Activated T-helper 1 cell treated with anti-CD3 and anti-CD28 coated beads, Interleukin-12 subunit alpha, Interleukin-12 subunit beta, Interleukin-2, Interleukin-4 antibody, amounts not matched to agents 30 ng/mL and 10 ng/mL and 1 ng/mL, durations not matched to agents 14 hours and 24 hours and 36 hours (primary cell): ENCODE measurements at regions not wholly inside any gene's neighbourhood (a gene's known extent, or its start where the extent isn't known, plus 50 kb on each side); places are given as distances from the start of the nearest gene placed in this dataset.

Source experiments
- DNase-seq: peaks from one replicate; pipeline ENCODE4 v3.0.0; 2021; ENCODE audit warnings: low spot score
- H3K27ac Mint-ChIP-seq: one replicate; pipeline ENCODE4 v1.8.0; 2021; ENCODE audit warnings: mild to moderate bottlenecking, mixed read lengths
- H3K27me3 Mint-ChIP-seq: one replicate; pipeline ENCODE4 v1.8.0; 2022; ENCODE audit warnings: mild to moderate bottlenecking, moderate library complexity, mixed read lengths; ENCODE audit not compliant: insufficient read depth
- H3K36me3 Mint-ChIP-seq: one replicate; pipeline ENCODE4 v1.8.0; 2021; ENCODE audit warnings: low read depth, mixed read lengths
- H3K4me1 Mint-ChIP-seq: one replicate; pipeline ENCODE4 v1.8.0; 2021; ENCODE audit warnings: low read depth, mixed read lengths
- H3K4me3 Mint-ChIP-seq: one replicate; pipeline ENCODE4 v1.8.0; 2021; ENCODE audit warnings: mild to moderate bottlenecking, moderate library complexity, mixed read lengths
- H3K9me3 Mint-ChIP-seq: one replicate; pipeline ENCODE4 v1.8.0; 2021; ENCODE audit warnings: mixed read lengths
- intact Hi-C: fragments of 100-400 bp; cut with micrococcal nuclease; formaldehyde crosslinking; loops from one replicate; pipeline ENCODE4 v1.15.1; 2024

DNA sequence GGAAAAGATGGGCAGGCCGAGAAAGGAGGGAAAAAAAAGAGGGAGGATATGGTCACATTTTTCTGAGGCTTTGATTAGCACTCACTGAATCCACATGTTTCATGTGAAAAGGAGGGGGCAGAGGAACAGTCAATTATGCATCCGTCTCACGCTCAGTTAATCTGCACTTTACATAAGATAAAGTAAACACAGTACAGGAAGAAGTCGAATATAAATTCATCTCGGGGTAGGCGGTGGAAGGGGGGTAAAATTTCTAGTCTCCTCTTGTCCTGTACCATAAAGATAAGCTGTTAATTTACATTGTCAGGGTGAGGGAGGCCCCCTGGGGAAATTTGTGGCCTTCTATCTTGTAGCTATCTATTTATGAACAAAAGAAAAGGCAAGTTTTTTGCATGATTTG is 73.1 kb upstream of the CES5A start:
- Mint-ChIP-seq H3K27ac (no peak overlapping the region), H3K4me1 (no peaks in the 10 kb centered on the region), H3K9me3 (peaks cover 8% of the 10 kb centered on the region), H3K27me3 (peaks cover 24% of the 10 kb centered on the region), H3K4me3 (no peak overlapping the region), H3K36me3 (no peaks in the 10 kb centered on the region)
- DNase-seq = no peak
- intact Hi-C loops = loop anchor here (10.0 kb wide), 1 partner anchor 757 kb away; no protein-coding TSS in a partner anchor

GRCh38 chr16:55947366-55947765 is 72.2 kb upstream of the CES5A start:
- intact Hi-C loops = loop anchor here (10.0 kb wide), 1 partner anchor 757 kb away; no protein-coding TSS in a partner anchor
- H3K27me3 Mint-ChIP-seq = peaks cover 24% of the 10 kb centered on the region

GRCh38 chr16:55944377-55944802 is 69.2 kb upstream of the CES5A start:
- Mint-ChIP-seq H3K36me3 (no peaks in the 10 kb centered on the region), H3K4me1 (no peaks in the 10 kb centered on the region)

More at GRCh38 chr16:55947366-55947765, 72.2 kb upstream of the CES5A start:
- no peak for DNase-seq
- Mint-ChIP-seq H3K9me3 (peaks cover 8% of the 10 kb centered on the region), H3K4me1 (no peaks in the 10 kb centered on the region), H3K27ac (no peak overlapping the region), H3K36me3 (no peaks in the 10 kb centered on the region), H3K4me3 (no peak overlapping the region)

GRCh38 chr16:55943267-55943666 is 68.1 kb upstream of the CES5A start:
- peaks cover 16% of the 10 kb centered on the region for H3K27me3 Mint-ChIP-seq
- H3K27ac Mint-ChIP-seq = no peak overlapping the region
- H3K4me1 Mint-ChIP-seq = no peaks in the 10 kb centered on the region
- H3K9me3 Mint-ChIP-seq = no peaks in the 10 kb centered on the region
- no peak overlapping the region for H3K4me3 Mint-ChIP-seq
- intact Hi-C loops = loop anchor here (10.0 kb wide), 1 partner anchor 762 kb away; no protein-coding TSS in a partner anchor
- H3K36me3 Mint-ChIP-seq = no peaks in the 10 kb centered on the region
- DNase-seq = no peak

More at GRCh38 chr16:55944377-55944802, 69.2 kb upstream of the CES5A start:
- intact Hi-C loops = loop anchor here (1.0 to 10.0 kb wide), 4 partner anchors 259 to 760 kb away; no protein-coding TSS in a partner anchor
- H3K4me3 Mint-ChIP-seq = no peak overlapping the region
- H3K27me3 Mint-ChIP-seq = peaks cover 21% of the 10 kb centered on the region
- no peaks in the 10 kb centered on the region for H3K9me3 Mint-ChIP-seq
- no peak overlapping the region for H3K27ac Mint-ChIP-seq
- peak; percentile 2 for DNase-seq

DNA sequence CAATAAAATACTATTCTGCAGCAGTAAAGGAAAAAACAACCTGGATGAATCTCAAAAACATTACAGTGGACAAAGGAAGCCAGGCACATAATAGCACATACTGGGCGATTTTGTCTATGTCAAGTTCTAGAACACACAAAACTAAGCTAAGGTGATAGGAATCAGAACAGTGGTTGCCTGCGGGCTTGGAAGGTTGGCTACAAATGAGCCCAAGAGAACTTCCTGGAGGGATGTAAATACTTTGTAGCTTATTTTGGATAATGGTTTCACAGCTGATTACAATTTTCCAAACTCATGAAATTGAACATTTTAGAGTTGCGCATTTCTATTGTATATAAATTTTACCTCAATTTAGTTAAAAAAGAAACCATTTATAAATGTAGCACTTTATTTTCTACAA is 67.6 kb upstream of the CES5A start:
- Mint-ChIP-seq H3K4me1 (no peaks in the 10 kb centered on the region), H3K9me3 (no peaks in the 10 kb centered on the region), H3K27ac (no peak overlapping the region), H3K36me3 (no peaks in the 10 kb centered on the region), H3K4me3 (no peak overlapping the region), H3K27me3 (peaks cover 14% of the 10 kb centered on the region)
- no peak for DNase-seq
- intact Hi-C loops = loop anchor here (10.0 kb wide), 1 partner anchor 762 kb away; no protein-coding TSS in a partner anchor

DNA sequence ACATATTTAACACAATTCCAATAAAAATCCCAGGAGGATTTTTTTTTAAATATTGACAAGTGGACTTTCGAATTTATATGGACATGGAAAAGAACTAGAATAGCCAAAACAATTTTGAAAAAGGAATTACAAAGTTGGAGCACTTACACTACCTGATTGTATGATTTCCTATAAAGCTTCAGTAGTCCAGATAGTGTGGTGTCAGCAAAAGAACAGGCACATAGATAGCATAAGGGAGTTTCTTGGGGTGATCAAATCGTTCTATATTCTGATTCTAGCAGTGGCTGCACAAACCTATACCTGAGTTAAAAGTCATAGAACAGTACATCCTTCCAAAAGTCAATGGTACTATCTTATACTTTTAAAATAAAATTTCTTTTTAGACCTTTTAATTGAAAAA is 66.4 kb upstream of the CES5A start:
- H3K36me3 Mint-ChIP-seq = no peaks in the 10 kb centered on the region
- H3K27ac Mint-ChIP-seq = no peak overlapping the region
- no peaks in the 10 kb centered on the region for H3K4me1 Mint-ChIP-seq
- H3K27me3 Mint-ChIP-seq = peaks cover 12% of the 10 kb centered on the region
- H3K9me3 Mint-ChIP-seq = no peaks in the 10 kb centered on the region
- no peak for DNase-seq
- intact Hi-C loops = loop anchor here (10.0 kb wide), 1 partner anchor 763 kb away; no protein-coding TSS in a partner anchor
- H3K4me3 Mint-ChIP-seq = no peak overlapping the region

DNA sequence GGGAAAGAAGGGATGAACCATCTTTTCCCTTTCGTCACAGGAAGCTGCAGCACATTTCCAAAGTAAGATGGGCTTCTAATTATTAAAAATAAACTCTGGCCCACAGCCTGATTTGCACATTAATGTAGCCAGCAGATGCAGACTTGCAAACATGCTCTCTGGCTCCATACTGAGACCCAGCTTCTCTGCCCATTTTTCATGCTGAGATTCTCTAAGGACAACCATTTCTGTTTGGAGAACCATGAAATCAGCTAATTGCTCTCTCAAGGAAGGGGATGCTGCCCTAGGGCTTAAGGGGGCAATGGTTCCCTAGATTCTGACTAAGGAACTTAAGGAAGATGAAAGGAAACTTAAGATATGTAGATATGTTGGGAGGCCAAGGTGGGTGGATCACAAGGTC is 63.0 kb upstream of the CES5A start:
- Mint-ChIP-seq H3K4me1 (no peaks in the 10 kb centered on the region), H3K27ac (no peak overlapping the region), H3K9me3 (no peaks in the 10 kb centered on the region), H3K36me3 (no peaks in the 10 kb centered on the region), H3K4me3 (no peak overlapping the region), H3K27me3 (peaks cover 12% of the 10 kb centered on the region)
- intact Hi-C loops = no loop called here
- no peak for DNase-seq

GRCh38 chr16:55933038-55933437 is 57.9 kb upstream of the CES5A start:
- no peaks in the 10 kb centered on the region for H3K36me3 Mint-ChIP-seq
- no peak overlapping the region for H3K4me3 Mint-ChIP-seq
- no peaks in the 10 kb centered on the region for H3K9me3 Mint-ChIP-seq
- no peak overlapping the region for H3K27ac Mint-ChIP-seq
- intact Hi-C loops = no loop called here
- H3K4me1 Mint-ChIP-seq = no peaks in the 10 kb centered on the region
- DNase-seq = no peak
- peaks cover 3% of the 10 kb centered on the region for H3K27me3 Mint-ChIP-seq

DNA sequence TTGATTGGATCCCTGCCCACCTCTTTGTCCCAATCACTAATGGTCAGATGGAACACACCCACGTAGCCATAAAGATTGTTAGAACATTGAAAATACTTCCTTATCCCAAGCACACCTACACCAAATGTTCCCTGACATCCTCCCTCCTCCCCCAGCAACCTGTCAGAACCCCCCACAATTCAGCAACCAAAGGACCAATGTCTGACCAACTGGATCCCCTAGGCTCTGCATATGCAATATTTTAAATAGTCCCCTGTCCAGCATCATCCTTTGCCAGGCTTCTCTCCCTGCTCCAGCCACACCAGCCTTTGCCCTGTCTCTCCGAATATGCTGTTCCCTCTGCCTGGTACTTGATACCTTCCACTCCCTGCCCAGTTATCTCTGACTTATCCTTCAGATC is 54.9 kb upstream of the CES5A start:
- no peak overlapping the region for H3K4me3 Mint-ChIP-seq
- H3K4me1 Mint-ChIP-seq = no peaks in the 10 kb centered on the region
- peaks cover 3% of the 10 kb centered on the region for H3K27me3 Mint-ChIP-seq
- no peaks in the 10 kb centered on the region for H3K9me3 Mint-ChIP-seq
- H3K36me3 Mint-ChIP-seq = no peaks in the 10 kb centered on the region
- intact Hi-C loops = no loop called here
- H3K27ac Mint-ChIP-seq = no peak overlapping the region
- no peak for DNase-seq

DNA sequence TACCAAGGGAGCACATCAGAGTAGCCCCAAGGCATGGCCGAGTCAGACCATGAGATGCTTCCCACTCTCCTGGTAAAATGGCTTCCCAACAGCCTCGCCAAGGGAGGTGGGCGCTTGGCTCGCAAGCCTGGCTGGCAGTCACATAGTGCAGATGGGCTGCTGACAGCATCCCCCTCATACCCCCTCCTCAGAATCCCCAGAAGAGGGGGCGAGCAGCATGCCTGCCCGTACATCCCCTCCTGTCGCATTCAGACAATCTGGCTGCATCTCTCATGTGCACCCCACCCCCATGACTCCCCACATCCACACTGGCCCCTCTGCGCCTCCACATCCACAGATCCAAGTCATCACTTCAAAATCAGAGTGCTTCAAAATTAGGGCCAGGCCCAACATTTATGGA is 54.0 kb upstream of the CES5A start:
- Mint-ChIP-seq H3K27ac (no peak overlapping the region), H3K9me3 (no peaks in the 10 kb centered on the region)
- no peak for DNase-seq

GRCh38 chr16:55925242-55925641 is 50.1 kb upstream of the CES5A start:
- no peaks in the 10 kb centered on the region for H3K4me1 Mint-ChIP-seq
- H3K4me3 Mint-ChIP-seq = no peak overlapping the region
- no peak for DNase-seq
- no peaks in the 10 kb centered on the region for H3K9me3 Mint-ChIP-seq
- peaks cover 9% of the 10 kb centered on the region for H3K27me3 Mint-ChIP-seq
- no peaks in the 10 kb centered on the region for H3K36me3 Mint-ChIP-seq
- no peak overlapping the region for H3K27ac Mint-ChIP-seq
- intact Hi-C loops = no loop called here

More for the DNA sequence above, 54.0 kb upstream of the CES5A start:
- intact Hi-C loops = no loop called here
- Mint-ChIP-seq H3K4me1 (no peaks in the 10 kb centered on the region), H3K4me3 (no peak overlapping the region), H3K27me3 (peaks cover 4% of the 10 kb centered on the region), H3K36me3 (no peaks in the 10 kb centered on the region)
